ENCODE measurements at regions not wholly inside any gene's neighbourhood (a gene's known extent, or its start where the extent isn't known, plus 50 kb on each side); places are given as distances from the start of the nearest gene placed in this dataset.

GRCh38 chr4:189049682-189050081, 891.0 kb upstream of the FRG1 start:
- no peak for TF ChIP-seq FOXP2 (optimal IDR thresholded peaks at IDR 0.05; ENCODE audit: borderline replicate concordance, extremely low read depth, extremely low read length, insufficient read depth)
- TF ChIP-seq SIN3A (IDR thresholded peaks at IDR 0.05; ENCODE audit: borderline replicate concordance, insufficient read depth, low read length) = 0 out of 2 replicates have a peak, but pooled peaks have one; percentile 64

DNA sequence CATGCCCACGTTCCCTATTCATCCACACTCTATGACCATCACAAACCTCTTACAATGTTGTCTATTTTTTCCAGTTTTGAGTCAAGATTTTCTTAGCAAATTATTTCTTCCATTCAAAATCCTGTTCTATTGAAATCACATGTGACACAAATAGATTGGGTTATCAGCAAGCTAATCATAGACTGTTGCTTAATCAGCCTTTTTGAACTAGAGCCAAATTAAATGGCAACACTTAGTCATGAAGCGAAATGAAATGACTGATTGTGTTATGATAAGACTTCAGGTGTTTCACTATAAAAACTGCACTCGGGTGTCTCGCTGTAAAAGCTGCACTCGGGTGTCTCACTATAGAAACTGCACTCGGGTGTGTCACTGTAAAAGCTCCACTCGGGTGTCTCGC, 890.0 kb upstream of the FRG1 start:
- TF ChIP-seq FOXP2 (optimal IDR thresholded peaks at IDR 0.05; ENCODE audit: borderline replicate concordance, extremely low read depth, extremely low read length, insufficient read depth) (no peak), POLR2AphosphoS5 (IDR thresholded peaks at IDR 0.05; ENCODE audit: low read depth, low read length) (no peak), SIN3A (IDR thresholded peaks at IDR 0.05; ENCODE audit: borderline replicate concordance, insufficient read depth, low read length) (no peak), REST (IDR thresholded peaks at IDR 0.05; ENCODE audit: insufficient read depth in 1 of 2, low read depth in 2 of 2, low read length in 2 of 2) (no peak), TAF1 (IDR thresholded peaks at IDR 0.05; ENCODE audit: borderline replicate concordance, insufficient read depth, low read length) (no peak)

- no peak for TF ChIP-seq REST (IDR thresholded peaks at IDR 0.05; ENCODE audit: insufficient read depth in 1 of 2, low read depth in 2 of 2, low read length in 2 of 2)
- no peak for TF ChIP-seq SIN3A (IDR thresholded peaks at IDR 0.05; ENCODE audit: borderline replicate concordance, insufficient read depth, low read length)
Measured at GRCh38 chr4:189053621-189054020, 887.1 kb upstream of the FRG1 start.

- TF ChIP-seq FOXP2 (optimal IDR thresholded peaks at IDR 0.05; ENCODE audit: borderline replicate concordance, extremely low read depth, extremely low read length, insufficient read depth) = no peak
- TF ChIP-seq SIN3A (IDR thresholded peaks at IDR 0.05; ENCODE audit: borderline replicate concordance, insufficient read depth, low read length) = no peak
- no peak for TF ChIP-seq REST (IDR thresholded peaks at IDR 0.05; ENCODE audit: insufficient read depth in 1 of 2, low read depth in 2 of 2, low read length in 2 of 2)
- no peak for TF ChIP-seq POLR2AphosphoS5 (IDR thresholded peaks at IDR 0.05; ENCODE audit: low read depth, low read length)
- no peak for TF ChIP-seq TAF1 (IDR thresholded peaks at IDR 0.05; ENCODE audit: borderline replicate concordance, insufficient read depth, low read length)
Measured at GRCh38 chr4:189060104-189060503, 880.6 kb upstream of the FRG1 start.

GRCh38 chr4:189062047-189062820, 878.4 kb upstream of the FRG1 start:
- TF ChIP-seq SIN3A (IDR thresholded peaks at IDR 0.05; ENCODE audit: borderline replicate concordance, insufficient read depth, low read length) (no peak), REST (IDR thresholded peaks at IDR 0.05; ENCODE audit: insufficient read depth in 1 of 2, low read depth in 2 of 2, low read length in 2 of 2) (no peak), FOXP2 (optimal IDR thresholded peaks at IDR 0.05; ENCODE audit: borderline replicate concordance, extremely low read depth, extremely low read length, insufficient read depth) (no peak), TAF1 (IDR thresholded peaks at IDR 0.05; ENCODE audit: borderline replicate concordance, insufficient read depth, low read length) (no peak), POLR2AphosphoS5 (IDR thresholded peaks at IDR 0.05; ENCODE audit: low read depth, low read length) (no peak)
